ENCODE measurements at regions not wholly inside any gene's neighbourhood (a gene's known extent, or its start where the extent isn't known, plus 50 kb on each side); places are given as distances from the start of the nearest gene placed in this dataset.

- TF ChIP-seq POLR2G (IDR thresholded peaks at IDR 0.05; ENCODE audit: low read depth, low read length), result no peak
- TF ChIP-seq TCF12 (IDR thresholded peaks at IDR 0.05), result no peak
- TF ChIP-seq TCF12 (CRISPR knock-in tag; IDR thresholded peaks at IDR 0.05), result no peak
Measured at GRCh38 chr5:120805131-120805530, 341.0 kb downstream of the PRR16 start (continued).

GRCh38 chr5:120806202-120806601 is 342.1 kb downstream of the PRR16 start:
- Histone ChIP-seq H3K27me3 (ENCODE audit: control insufficient read depth in 1 of 2, insufficient read depth in 2 of 2, low read length in 2 of 2) (no peaks in the 10 kb centered on the region), H4K20me1 (ENCODE audit: insufficient read depth, low read length) (no peaks in the 10 kb centered on the region), H2AFZ (ENCODE audit: low read length) (no peak overlapping the region), H3K36me3 (replicated peaks in 1 of 2; ENCODE audit: control insufficient read depth in 1 of 2, insufficient read depth in 2 of 2, low read length in 2 of 2) (no peaks in the 10 kb centered on the region), H3K9ac (ENCODE audit: insufficient read depth, low read depth, low read length) (no peak overlapping the region), H3K4me2 (ENCODE audit: low read depth, low read length) (no peak overlapping the region), H3K4me3 (replicated peaks in 1 of 3; ENCODE audit: insufficient read depth in 1 of 3, low read depth in 2 of 3, low read length in 3 of 3) (no peak overlapping the region), H3K27ac (ENCODE audit: extremely low read length, insufficient read depth, low read length) (no peak overlapping the region), H3K79me2 (ENCODE audit: insufficient read depth, low read length) (no peaks in the 10 kb centered on the region), H3K9me3 (ENCODE audit: low read length) (no peaks in the 10 kb centered on the region), H3K4me1 (ENCODE audit: insufficient read depth, low read length) (no peaks in the 10 kb centered on the region)
- ChIA-PET POLR2A (no interaction called here), CTCF (ENCODE audit: low intra/inter-chr PET ratio, low total read pairs) (no interaction called here)
- intact Hi-C loops (cut with micrococcal nuclease; ENCODE audit: unreplicated experiment) (no loop called here), in situ Hi-C loops (cut with HindIII; ENCODE audit: extremely low pct_ligation_motif_present, low pct_unique_long_range_greater_than_20kb) (no loop called here)
- DNase-seq (ENCODE audit: low spot score) (no peak), ATAC-seq (no peak), FAIRE-seq (no peak)
- no peak for TF ChIP-seq PAF1 (CRISPR knock-in tag; IDR thresholded peaks at IDR 0.05)
- peak; percentile 67 for TF ChIP-seq CEBPB (IDR thresholded peaks at IDR 0.05; ENCODE audit: borderline replicate concordance, low read depth, low read length)
- 7% methylated on average over 2 of the region's 2 CpGs for whole genome bisulfite sequencing (ENCODE audit: low lambda C conversion rate)
- no TSS peak for BruUV-seq (replicated peaks)

- Histone ChIP-seq H3K9ac (ENCODE audit: insufficient read depth, low read depth, low read length) (no peak overlapping the region), H3K27me3 (ENCODE audit: control insufficient read depth in 1 of 2, insufficient read depth in 2 of 2, low read length in 2 of 2) (no peaks in the 10 kb centered on the region), H3K4me3 (replicated peaks in 1 of 3; ENCODE audit: insufficient read depth in 1 of 3, low read depth in 2 of 3, low read length in 3 of 3) (no peak overlapping the region), H3K36me3 (replicated peaks in 1 of 2; ENCODE audit: control insufficient read depth in 1 of 2, insufficient read depth in 2 of 2, low read length in 2 of 2) (no peaks in the 10 kb centered on the region), H3K9me3 (ENCODE audit: low read length) (no peaks in the 10 kb centered on the region), H4K20me1 (ENCODE audit: insufficient read depth, low read length) (no peaks in the 10 kb centered on the region), H3K4me2 (ENCODE audit: low read depth, low read length) (no peak overlapping the region), H2AFZ (ENCODE audit: low read length) (no peak overlapping the region), H3K79me2 (ENCODE audit: insufficient read depth, low read length) (no peaks in the 10 kb centered on the region), H3K27ac (ENCODE audit: extremely low read length, insufficient read depth, low read length) (no peak overlapping the region), H3K4me1 (ENCODE audit: insufficient read depth, low read length) (no peaks in the 10 kb centered on the region)
- DNase-seq (ENCODE audit: low spot score) (no peak), ATAC-seq (no peak), FAIRE-seq (no peak)
- in situ Hi-C loops (cut with HindIII; ENCODE audit: extremely low pct_ligation_motif_present, low pct_unique_long_range_greater_than_20kb), result no loop called here
- no TSS peak for BruUV-seq (replicated peaks)
- intact Hi-C loops (cut with micrococcal nuclease; ENCODE audit: unreplicated experiment), result no loop called here
- ChIA-PET CTCF (ENCODE audit: low intra/inter-chr PET ratio, low total read pairs) (no interaction called here), POLR2A (no interaction called here)
- TF ChIP-seq DR1 (CRISPR knock-in tag; IDR thresholded peaks at IDR 0.05) (no peak), KDM4B (CRISPR knock-in tag; IDR thresholded peaks at IDR 0.05) (no peak), ZNF816 (CRISPR knock-in tag; IDR thresholded peaks at IDR 0.05; ENCODE audit: borderline replicate concordance) (no peak), GATAD1 (CRISPR knock-in tag; IDR thresholded peaks at IDR 0.05) (no peak), MAZ (IDR thresholded peaks at IDR 0.05; ENCODE audit: borderline replicate concordance, low read depth, low read length) (no peak), MAZ (CRISPR knock-in tag; IDR thresholded peaks at IDR 0.05; ENCODE audit: low read depth) (no peak), ZFY (CRISPR knock-in tag; IDR thresholded peaks at IDR 0.05) (no peak), ZNF615 (CRISPR knock-in tag; IDR thresholded peaks at IDR 0.05; ENCODE audit: borderline replicate concordance) (no peak), TBX2 (CRISPR knock-in tag; IDR thresholded peaks at IDR 0.05; ENCODE audit: borderline replicate concordance) (no peak), PTBP1 (IDR thresholded peaks at IDR 0.05; ENCODE audit: low read depth, low read length, poor library complexity, severe bottlenecking) (no peak), ATF3 (CRISPR knock-in tag; IDR thresholded peaks at IDR 0.05) (no peak), ZNF7 (CRISPR knock-in tag; IDR thresholded peaks at IDR 0.05) (no peak), ZNF160 (CRISPR knock-in tag; IDR thresholded peaks at IDR 0.05) (no peak), ARNT2 (CRISPR knock-in tag; IDR thresholded peaks at IDR 0.05; ENCODE audit: low read depth) (no peak), ZNF850 (CRISPR knock-in tag; conservative IDR thresholded peaks at IDR 0.05) (no peak), MTF2 (CRISPR knock-in tag; IDR thresholded peaks at IDR 0.05; ENCODE audit: borderline replicate concordance) (no peak), CCDC6 (CRISPR knock-in tag; IDR thresholded peaks at IDR 0.05) (no peak)
Measured at GRCh38 chr5:120808135-120808534, 344.0 kb downstream of the PRR16 start.
